ENCODE measurements at regions not wholly inside any gene's neighbourhood (a gene's known extent, or its start where the extent isn't known, plus 50 kb on each side); places are given as distances from the start of the nearest gene placed in this dataset.

GRCh38 chr12:126570566-126570965, 1505.3 kb downstream of the AACS start:
- no peak for TF ChIP-seq EZH2 (IDR thresholded peaks at IDR 0.05; ENCODE audit: borderline replicate concordance, insufficient read depth, low read depth, low read length, poor library complexity, severe bottlenecking)
- TF ChIP-seq, protein P1, sequence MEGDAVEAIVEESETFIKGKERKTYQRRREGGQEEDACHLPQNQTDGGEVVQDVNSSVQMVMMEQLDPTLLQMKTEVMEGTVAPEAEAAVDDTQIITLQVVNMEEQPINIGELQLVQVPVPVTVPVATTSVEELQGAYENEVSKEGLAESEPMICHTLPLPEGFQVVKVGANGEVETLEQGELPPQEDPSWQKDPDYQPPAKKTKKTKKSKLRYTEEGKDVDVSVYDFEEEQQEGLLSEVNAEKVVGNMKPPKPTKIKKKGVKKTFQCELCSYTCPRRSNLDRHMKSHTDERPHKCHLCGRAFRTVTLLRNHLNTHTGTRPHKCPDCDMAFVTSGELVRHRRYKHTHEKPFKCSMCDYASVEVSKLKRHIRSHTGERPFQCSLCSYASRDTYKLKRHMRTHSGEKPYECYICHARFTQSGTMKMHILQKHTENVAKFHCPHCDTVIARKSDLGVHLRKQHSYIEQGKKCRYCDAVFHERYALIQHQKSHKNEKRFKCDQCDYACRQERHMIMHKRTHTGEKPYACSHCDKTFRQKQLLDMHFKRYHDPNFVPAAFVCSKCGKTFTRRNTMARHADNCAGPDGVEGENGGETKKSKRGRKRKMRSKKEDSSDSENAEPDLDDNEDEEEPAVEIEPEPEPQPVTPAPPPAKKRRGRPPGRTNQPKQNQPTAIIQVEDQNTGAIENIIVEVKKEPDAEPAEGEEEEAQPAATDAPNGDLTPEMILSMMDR (IDR thresholded peaks at IDR 0.05), result no peak

Data from B cell (primary cell).